ENCODE measurements at regions not wholly inside any gene's neighbourhood (a gene's known extent, or its start where the extent isn't known, plus 50 kb on each side); places are given as distances from the start of the nearest gene placed in this dataset.

- H4K5ac ChIP-seq (ENCODE audit: insufficient read length, low read depth, low read length) = no peak overlapping the region
- H3K79me2 ChIP-seq (ENCODE audit: insufficient read depth, low read length) = no peaks in the 10 kb centered on the region
- Mint-ChIP-seq H3K27ac (no peak overlapping the region), H3K36me3 (ENCODE audit: insufficient read depth in 1 of 3, low read depth in 3 of 3) (no peaks in the 10 kb centered on the region), H3K27me3 (ENCODE audit: low read depth) (no peaks in the 10 kb centered on the region), H3K4me1 (no peaks in the 10 kb centered on the region), H3K4me3 (no peak overlapping the region), H3K9me3 (no peaks in the 10 kb centered on the region; a peak in 1 of 5 replicates)
- no peak for TF ChIP-seq CTCF (conservative IDR thresholded peaks at IDR 0.05)
- H3K18ac ChIP-seq (ENCODE audit: insufficient read length, low read depth, low read length) = no peak overlapping the region
- H3T11ph ChIP-seq (ENCODE audit: low read length) = no peak overlapping the region
- no peak overlapping the region for H2BK15ac ChIP-seq (ENCODE audit: low read depth, low read length)
- H3K23ac ChIP-seq (ENCODE audit: insufficient read length, low read depth, low read length) = no peak overlapping the region
- no peak overlapping the region for H2BK5ac ChIP-seq (ENCODE audit: insufficient read length, low read length)
- H2BK120ac ChIP-seq (ENCODE audit: low read depth, low read length, poor library complexity, severe bottlenecking) = no peak overlapping the region
- H4K91ac ChIP-seq (ENCODE audit: insufficient read length, low read depth, low read length) = no peak overlapping the region
- no peaks in the 10 kb centered on the region for H3K27me3 ChIP-seq (ENCODE audit: insufficient read depth, low read length)
- H3K56ac ChIP-seq (ENCODE audit: insufficient read length, low read depth, low read length) = no peak overlapping the region
- H3K9me3 ChIP-seq (ENCODE audit: control insufficient read depth, low read depth, low read length) = no peaks in the 10 kb centered on the region
- no peak overlapping the region for H2BK20ac ChIP-seq (ENCODE audit: low read depth, low read length, poor library complexity, severe bottlenecking)
- H2AK5ac ChIP-seq (ENCODE audit: insufficient read length, low read length) = no peak overlapping the region
- H3K4me1 ChIP-seq (ENCODE audit: insufficient read depth, low read length) = no peaks in the 10 kb centered on the region
- WGBS (ENCODE audit: extremely low coverage, insufficient read length, low lambda C conversion rate) = no CpG with 5 or more reads among the region's 3 CpGs
- no peak overlapping the region for H3K4ac ChIP-seq (ENCODE audit: low read depth, low read length)
- H3K4me2 ChIP-seq (ENCODE audit: insufficient read depth, insufficient read length, low read length) = no peak overlapping the region
- H3K23me2 ChIP-seq (ENCODE audit: insufficient read length, low read depth, low read length, poor library complexity, severe bottlenecking) = no peaks in the 10 kb centered on the region
- H3K79me1 ChIP-seq (ENCODE audit: insufficient read depth, low read depth, low read length, poor library complexity, severe bottlenecking) = no peaks in the 10 kb centered on the region
- no peak overlapping the region for H2BK12ac ChIP-seq (ENCODE audit: insufficient read length, low read depth, low read length)
- H3K9ac ChIP-seq (ENCODE audit: extremely low read depth, insufficient read length, low read length) = no peak overlapping the region
- H3K14ac ChIP-seq (ENCODE audit: insufficient read depth, low read length) = no peak overlapping the region
- H4K20me1 ChIP-seq (ENCODE audit: control insufficient read depth, insufficient read depth, insufficient read length) = no peaks in the 10 kb centered on the region
- DNase-seq = no peak
- no peak overlapping the region for H3K27ac ChIP-seq (ENCODE audit: insufficient read length, low read depth, low read length)
- H4K8ac ChIP-seq (replicated peaks; ENCODE audit: insufficient read length, low read depth, low read length) = no peak overlapping the region
- H2AFZ ChIP-seq (ENCODE audit: low read length) = no peak overlapping the region
Observed at GRCh38 chr18:28652654-28653053, 475.7 kb upstream of the CDH2 start.
